ENCODE measurements at regions not wholly inside any gene's neighbourhood (a gene's known extent, or its start where the extent isn't known, plus 50 kb on each side); places are given as distances from the start of the nearest gene placed in this dataset.

DNA sequence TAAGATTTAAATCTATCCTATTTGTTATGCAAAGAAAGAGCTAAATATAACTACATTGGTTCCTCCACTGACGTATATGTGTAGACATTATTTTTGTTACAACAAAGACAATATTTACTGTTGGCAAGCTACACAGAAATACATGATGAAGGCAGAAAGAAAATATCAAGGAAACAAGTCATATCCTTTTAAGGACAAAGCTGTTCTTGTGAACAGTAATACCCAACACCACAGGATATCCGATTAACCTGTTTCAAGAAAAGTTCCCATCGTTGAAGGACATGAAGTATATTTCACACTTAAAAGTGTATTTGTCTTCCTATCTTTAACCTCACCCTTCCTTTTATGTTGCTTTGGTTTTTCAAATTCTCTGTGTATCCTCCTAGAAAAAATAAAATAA, 235.8 kb upstream of the AADAT start:
- POLR2A ChIA-PET = no interaction called here
- H3K4me2 ChIP-seq (replicated peaks; ENCODE audit: low read depth, low read length, poor library complexity, severe bottlenecking) = no peak overlapping the region
- no peak overlapping the region for H3K27ac ChIP-seq (ENCODE audit: low read length in 2 of 2)
- H3K79me2 ChIP-seq (ENCODE audit: control insufficient read depth, insufficient read depth, low read length) = no peaks in the 10 kb centered on the region
- H3K36me3 ChIP-seq (replicated peaks in 1 of 2; ENCODE audit: control extremely low read depth in 1 of 2, control insufficient read depth in 1 of 2, extremely low read depth in 1 of 2, insufficient read depth in 2 of 2, low read length in 1 of 2) = no peaks in the 10 kb centered on the region
- Mint-ChIP-seq H3K27me3 (no peaks in the 10 kb centered on the region), H3K4me1 (no peaks in the 10 kb centered on the region), H3K4me3 (no peak overlapping the region), H3K27ac (no peak overlapping the region), H3K9me3 (ENCODE audit: insufficient read depth) (peaks cover 8% of the 10 kb centered on the region)
- ATAC-seq (ENCODE audit: low read depth) (no peak), DNase-seq (no peak)
- no peaks in the 10 kb centered on the region for H3K9me3 ChIP-seq (ENCODE audit: control extremely low read depth in 1 of 3, control insufficient read depth in 2 of 3, insufficient read depth in 1 of 3, low read length in 2 of 3)
- H4K20me1 ChIP-seq (ENCODE audit: control insufficient read depth, insufficient read depth, low read length, poor library complexity, severe bottlenecking) = no peaks in the 10 kb centered on the region
- no peaks in the 10 kb centered on the region for H3K27me3 ChIP-seq (replicated peaks in 1 of 4; ENCODE audit: control extremely low read depth in 1 of 4, control insufficient read depth in 3 of 4, insufficient read depth in 4 of 4, low read length in 3 of 4)
- CTCF ChIA-PET = no interaction called here
- no peak overlapping the region for H3K4me3 ChIP-seq (ENCODE audit: control extremely low read depth in 1 of 5, extremely low read depth in 1 of 5, insufficient read depth in 1 of 5, low read depth in 2 of 5, low read length in 4 of 5)
- H3K4me1 ChIP-seq (ENCODE audit: control insufficient read depth in 2 of 2, insufficient read depth in 2 of 2, low read length in 2 of 2) = no peaks in the 10 kb centered on the region
- intact Hi-C loops (cut with micrococcal nuclease) = no loop called here
- no peak for TF ChIP-seq EZH2 (IDR thresholded peaks at IDR 0.05; ENCODE audit: borderline replicate concordance, insufficient read depth, low read depth, low read length, poor library complexity, severe bottlenecking)
- TF ChIP-seq, protein P1, sequence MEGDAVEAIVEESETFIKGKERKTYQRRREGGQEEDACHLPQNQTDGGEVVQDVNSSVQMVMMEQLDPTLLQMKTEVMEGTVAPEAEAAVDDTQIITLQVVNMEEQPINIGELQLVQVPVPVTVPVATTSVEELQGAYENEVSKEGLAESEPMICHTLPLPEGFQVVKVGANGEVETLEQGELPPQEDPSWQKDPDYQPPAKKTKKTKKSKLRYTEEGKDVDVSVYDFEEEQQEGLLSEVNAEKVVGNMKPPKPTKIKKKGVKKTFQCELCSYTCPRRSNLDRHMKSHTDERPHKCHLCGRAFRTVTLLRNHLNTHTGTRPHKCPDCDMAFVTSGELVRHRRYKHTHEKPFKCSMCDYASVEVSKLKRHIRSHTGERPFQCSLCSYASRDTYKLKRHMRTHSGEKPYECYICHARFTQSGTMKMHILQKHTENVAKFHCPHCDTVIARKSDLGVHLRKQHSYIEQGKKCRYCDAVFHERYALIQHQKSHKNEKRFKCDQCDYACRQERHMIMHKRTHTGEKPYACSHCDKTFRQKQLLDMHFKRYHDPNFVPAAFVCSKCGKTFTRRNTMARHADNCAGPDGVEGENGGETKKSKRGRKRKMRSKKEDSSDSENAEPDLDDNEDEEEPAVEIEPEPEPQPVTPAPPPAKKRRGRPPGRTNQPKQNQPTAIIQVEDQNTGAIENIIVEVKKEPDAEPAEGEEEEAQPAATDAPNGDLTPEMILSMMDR (IDR thresholded peaks at IDR 0.05) = no peak
- WGBS (ENCODE audit: insufficient coverage) = no CpG with 5 or more reads among the region's 3 CpGs
- H3K9ac ChIP-seq (ENCODE audit: low read length) = no peak overlapping the region
- H2AFZ ChIP-seq (ENCODE audit: insufficient read depth, low read depth, low read length, poor library complexity, severe bottlenecking) = no peak overlapping the region

DNA sequence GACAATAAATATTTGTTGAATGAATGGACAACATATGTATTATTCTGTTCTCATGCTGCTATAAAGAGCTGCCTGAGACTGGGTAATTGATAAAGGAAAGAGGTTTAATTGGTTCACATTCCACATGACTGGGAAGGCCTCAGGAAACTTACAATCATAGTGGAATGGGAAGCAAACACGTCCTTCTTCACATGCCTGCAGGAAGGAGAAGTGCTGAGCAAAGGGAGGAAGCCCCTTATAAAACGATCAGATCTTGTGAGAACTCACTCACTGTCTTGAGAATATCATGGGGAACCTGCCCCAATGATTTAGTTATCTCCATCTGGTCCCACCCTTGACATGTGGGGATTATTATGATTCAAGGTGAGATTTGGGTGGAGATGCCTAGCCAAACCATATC, 233.9 kb upstream of the AADAT start:
- H3K4me1 Mint-ChIP-seq = no peaks in the 10 kb centered on the region
- 93% methylated on average over 2 of the region's 2 CpGs for WGBS (ENCODE audit: insufficient coverage)
- POLR2A ChIA-PET = no interaction called here
- TF ChIP-seq EZH2 (IDR thresholded peaks at IDR 0.05; ENCODE audit: borderline replicate concordance, insufficient read depth, low read depth, low read length, poor library complexity, severe bottlenecking) = no peak
- TF ChIP-seq, protein P1 (IDR thresholded peaks at IDR 0.05) = no peak
- ATAC-seq (ENCODE audit: low read depth) = no peak
- no peak overlapping the region for H3K27ac ChIP-seq (ENCODE audit: low read length in 2 of 2)
- H3K4me3 Mint-ChIP-seq = no peak overlapping the region
- no peaks in the 10 kb centered on the region for H4K20me1 ChIP-seq (ENCODE audit: control insufficient read depth, insufficient read depth, low read length, poor library complexity, severe bottlenecking)
- no peaks in the 10 kb centered on the region for H3K9me3 ChIP-seq (ENCODE audit: control extremely low read depth in 1 of 3, control insufficient read depth in 2 of 3, insufficient read depth in 1 of 3, low read length in 2 of 3)
- H3K4me3 ChIP-seq (ENCODE audit: control extremely low read depth in 1 of 5, extremely low read depth in 1 of 5, insufficient read depth in 1 of 5, low read depth in 2 of 5, low read length in 4 of 5) = no peak overlapping the region
- H3K36me3 ChIP-seq (replicated peaks in 1 of 2; ENCODE audit: control extremely low read depth in 1 of 2, control insufficient read depth in 1 of 2, extremely low read depth in 1 of 2, insufficient read depth in 2 of 2, low read length in 1 of 2) = no peaks in the 10 kb centered on the region
- H3K79me2 ChIP-seq (ENCODE audit: control insufficient read depth, insufficient read depth, low read length) = no peaks in the 10 kb centered on the region
- H3K27me3 ChIP-seq (replicated peaks in 1 of 4; ENCODE audit: control extremely low read depth in 1 of 4, control insufficient read depth in 3 of 4, insufficient read depth in 4 of 4, low read length in 3 of 4) = no peaks in the 10 kb centered on the region
- H3K4me2 ChIP-seq (replicated peaks; ENCODE audit: low read depth, low read length, poor library complexity, severe bottlenecking) = no peak overlapping the region
- H3K9me3 Mint-ChIP-seq (ENCODE audit: insufficient read depth) = peaks cover 8% of the 10 kb centered on the region
- no peak for DNase-seq
- no peaks in the 10 kb centered on the region for H3K27me3 Mint-ChIP-seq
- no peak overlapping the region for H3K9ac ChIP-seq (ENCODE audit: low read length)
- CTCF ChIA-PET = no interaction called here
- no peak overlapping the region for H2AFZ ChIP-seq (ENCODE audit: insufficient read depth, low read depth, low read length, poor library complexity, severe bottlenecking)
- no peaks in the 10 kb centered on the region for H3K4me1 ChIP-seq (ENCODE audit: control insufficient read depth in 2 of 2, insufficient read depth in 2 of 2, low read length in 2 of 2)
- no peak overlapping the region for H3K27ac Mint-ChIP-seq
- intact Hi-C loops (cut with micrococcal nuclease) = no loop called here
